H1 (cell line): ENCODE measurements at regions not wholly inside any gene's neighbourhood (a gene's known extent, or its start where the extent isn't known, plus 50 kb on each side); places are given as distances from the start of the nearest gene placed in this dataset.

Source experiments
- CTCF ChIA-PET: fragments of 300-600 bp; sonication (Branson Sonifier 250); formaldehyde crosslinking; loops from one replicate; lab custom pipeline; 2021; ENCODE audit not compliant: partially characterized antibody; lab: Charles Lee
- POLR2A ChIA-PET: fragments of 300-600 bp; sonication (Branson Sonifier 250); formaldehyde crosslinking; loops from one replicate; lab custom pipeline; 2021; ENCODE audit warnings: inconsistent platforms; ENCODE audit not compliant: partially characterized antibody; lab: Charles Lee
- DNase-seq, 2 experiments: peaks; one replicate each; pipeline versions ENCODE4 v3.0.0 to v3.0.0-alpha.2; 2010 to 2022; ENCODE audit warnings: low spot score in 2 of 2, low read depth in 1 of 2, mixed read lengths in 1 of 2
- FAIRE-seq: peaks from 2 replicates; lab custom pipeline; 2011; peaks lifted over from hg19 to GRCh38; lab: Jason Lieb, UNC
- H2AFZ ChIP-seq: 2 replicates; pipeline ENCODE4 v1.8.1; 2012; ENCODE audit warnings: low read length, inconsistent platforms
- H2AK5ac ChIP-seq: 2 replicates; pipeline ENCODE4 v1.6.1; 2013; ENCODE audit warnings: low read depth, low read length
- H2BK120ac ChIP-seq: replicated peaks from 2 replicates; pipeline ENCODE3; 2013; ENCODE audit warnings: low read depth, low read length, inconsistent platforms
- H2BK12ac ChIP-seq: 2 replicates; pipeline ENCODE4 v1.6.1; 2013; ENCODE audit warnings: low read depth, low read length
- H2BK15ac ChIP-seq: 2 replicates; pipeline ENCODE4 v1.6.1; 2013; ENCODE audit warnings: low read length
- H2BK20ac ChIP-seq: 2 replicates; pipeline ENCODE4 v1.6.1; 2013; ENCODE audit warnings: low read length
- H2BK5ac ChIP-seq: 2 replicates; pipeline ENCODE4 v1.6.1; 2013; ENCODE audit warnings: low read depth, low read length
- H3K14ac ChIP-seq: 2 replicates; pipeline ENCODE4 v1.6.1; 2013; ENCODE audit warnings: inconsistent platforms; ENCODE audit not compliant: insufficient read length
- H3K18ac ChIP-seq: 2 replicates; pipeline ENCODE4 v1.6.1; 2013; ENCODE audit warnings: low read length; ENCODE audit errors: extremely low read depth
- H3K23ac ChIP-seq: 2 replicates; pipeline ENCODE4 v1.6.1; 2013; ENCODE audit warnings: inconsistent platforms; ENCODE audit not compliant: insufficient read length
- H3K23me2 ChIP-seq: 2 replicates; pipeline ENCODE4 v1.6.1; 2013; ENCODE audit warnings: low read depth, low read length
- H3K27ac ChIP-seq: 2 replicates; pipeline ENCODE4 v1.6.1; 2011; ENCODE audit warnings: low read depth, low read length, inconsistent platforms
- H3K27me3 ChIP-seq, 4 experiments: replicated peaks in 1 of 4; 1 replicate in 1 of 4; 2 replicates in 3 of 4; pipeline versions ENCODE4 v1.6.1 to v1.8.1; 2011 to 2013; ENCODE audit warnings: low read length in 3 of 4, mild to moderate bottlenecking in 3 of 4, inconsistent platforms in 2 of 4, mixed read lengths in 2 of 4, moderate library complexity in 1 of 4; ENCODE audit not compliant: control insufficient read depth in 3 of 4, insufficient read depth in 3 of 4; ENCODE audit errors: extremely low read depth in 1 of 4
- H3K36me3 ChIP-seq, 4 experiments: 2 replicates each; pipeline versions ENCODE4 v1.6.1 to v1.8.1; 2011 to 2013; ENCODE audit warnings: mild to moderate bottlenecking in 4 of 4, low read length in 3 of 4, moderate library complexity in 2 of 4, control low read depth in 1 of 4, inconsistent platforms in 1 of 4; ENCODE audit not compliant: insufficient read depth in 4 of 4, control insufficient read depth in 2 of 4
- H3K4ac ChIP-seq: replicated peaks from 2 replicates; pipeline ENCODE3; 2013; ENCODE audit warnings: low read length, low read depth, mixed read lengths, inconsistent platforms; ENCODE audit not compliant: insufficient read length
- H3K4me1 ChIP-seq, 4 experiments: replicated peaks in 1 of 4; 1 replicate in 1 of 4; 2 replicates in 3 of 4; pipeline versions ENCODE4 v1.6.1 to v1.8.1; 2011 to 2013; ENCODE audit warnings: low read length in 3 of 4, inconsistent platforms in 2 of 4, mixed read lengths in 1 of 4; ENCODE audit not compliant: insufficient read depth in 4 of 4, control insufficient read depth in 3 of 4
- H3K4me2 ChIP-seq, 2 experiments: 2 replicates each; pipeline versions ENCODE4 v1.6.1 to v1.8.1; 2011 to 2013; ENCODE audit warnings: low read depth in 2 of 2, low read length in 2 of 2, control low read depth in 1 of 2, inconsistent platforms in 1 of 2, mild to moderate bottlenecking in 1 of 2; ENCODE audit not compliant: insufficient read depth in 1 of 2
- H3K4me3 ChIP-seq, 4 experiments: fragments of 200-600, 300-600 bp in 1 of 4; sonication (generic), shearing (Covaris generic), sonication (Bioruptor Twin) in 1 of 4; 2 replicates each; pipeline versions ENCODE4 v1.5.1 to v1.8.1; 2011 to 2016; ENCODE audit warnings: low read length in 4 of 4, low read depth in 3 of 4, control low read depth in 2 of 4, inconsistent platforms in 2 of 4, mild to moderate bottlenecking in 2 of 4, mixed read lengths in 1 of 4, moderate library complexity in 1 of 4; ENCODE audit not compliant: insufficient read depth in 2 of 4; ENCODE audit errors: extremely low read depth in 1 of 4
- H3K56ac ChIP-seq: replicated peaks from 2 replicates; pipeline ENCODE3; 2013; ENCODE audit warnings: low read depth, mild to moderate bottlenecking, mixed read lengths, low read length, inconsistent platforms; ENCODE audit not compliant: insufficient read length
- H3K79me1 ChIP-seq: 2 replicates; pipeline ENCODE4 v1.6.1; 2013; ENCODE audit warnings: low read depth, low read length, control low read depth
- H3K79me2 ChIP-seq, 2 experiments: 2 replicates each; pipeline versions ENCODE4 v1.6.1 to v1.8.1; 2012 to 2013; ENCODE audit warnings: low read length in 2 of 2, mild to moderate bottlenecking in 2 of 2, inconsistent platforms in 1 of 2; ENCODE audit not compliant: insufficient read depth in 2 of 2, control insufficient read depth in 1 of 2
- H3K9ac ChIP-seq, 4 experiments: replicated peaks in 1 of 4; 1 replicate in 1 of 4; 2 replicates in 3 of 4; pipeline versions ENCODE4 v1.6.1 to v1.8.1; 2011 to 2013; ENCODE audit warnings: low read depth in 3 of 4, low read length in 3 of 4, control low read depth in 2 of 4, mild to moderate bottlenecking in 2 of 4, moderate library complexity in 2 of 4, inconsistent platforms in 1 of 4; ENCODE audit errors: extremely low read depth in 1 of 4
- H3K9me3 ChIP-seq, 2 experiments: 2 replicates each; pipeline versions ENCODE4 v1.6.1 to v1.8.1; 2012 to 2013; ENCODE audit warnings: mild to moderate bottlenecking in 2 of 2, moderate library complexity in 2 of 2, control low read depth in 1 of 2, inconsistent platforms in 1 of 2, low read depth in 1 of 2, low read length in 1 of 2, mixed read lengths in 1 of 2; ENCODE audit not compliant: insufficient read depth in 2 of 2
- H4K20me1 ChIP-seq, 2 experiments: replicated peaks in 1 of 2; 2 replicates each; pipeline versions ENCODE3 to v1.8.1; 2011 to 2013; ENCODE audit warnings: inconsistent platforms in 2 of 2, low read length in 2 of 2, mild to moderate bottlenecking in 1 of 2; ENCODE audit not compliant: insufficient read depth in 2 of 2, control insufficient read depth in 1 of 2
- H4K5ac ChIP-seq: 2 replicates; pipeline ENCODE4 v1.6.1; 2013; ENCODE audit warnings: low read length, low read depth, mixed read lengths, inconsistent platforms; ENCODE audit not compliant: insufficient read length
- H4K8ac ChIP-seq: 2 replicates; pipeline ENCODE4 v1.8.0; 2013; ENCODE audit warnings: mild to moderate bottlenecking, moderate library complexity, low read length, inconsistent platforms; ENCODE audit not compliant: insufficient read depth; ENCODE audit errors: extremely low read depth
- H4K91ac ChIP-seq: replicated peaks from 2 replicates; pipeline ENCODE3; 2013; ENCODE audit warnings: low read length, mixed read lengths, inconsistent platforms; ENCODE audit not compliant: insufficient read length
- EZH2 ChIP-seq: fragments of 200-600 bp; sonication (generic); IDR thresholded peaks from 2 replicates; pipeline ENCODE4 v1.7.1; 2012; ENCODE audit warnings: low read depth, mild to moderate bottlenecking, moderate library complexity, low read length, inconsistent platforms; ENCODE audit not compliant: severe bottlenecking
- KDM4A ChIP-seq: IDR thresholded peaks from one replicate; pipeline ENCODE4 v1.7.1; 2012; ENCODE audit warnings: low read depth, mild to moderate bottlenecking, moderate library complexity, low read length, inconsistent platforms; ENCODE audit not compliant: severe bottlenecking
- NRF1 ChIP-seq: IDR thresholded peaks from 2 replicates; pipeline ENCODE4 v1.6.1; 2011; ENCODE audit warnings: mild to moderate bottlenecking, low read depth, low read length, improper control_type of control experiment
- POLR2A ChIP-seq, 2 experiments: IDR thresholded peaks; 1 replicate in 1 of 2; 2 replicates in 1 of 2; pipeline ENCODE4 v1.6.1; 2011; ENCODE audit warnings: low read depth in 2 of 2, low read length in 2 of 2, mild to moderate bottlenecking in 2 of 2; ENCODE audit errors: control extremely low read depth in 1 of 2
- POU5F1 ChIP-seq: IDR thresholded peaks from 2 replicates; pipeline ENCODE4 v1.6.1; 2011; ENCODE audit warnings: low read depth, mild to moderate bottlenecking, low read length, moderate library complexity
- SP1 ChIP-seq: IDR thresholded peaks from 2 replicates; pipeline ENCODE4 v1.6.1; 2011; ENCODE audit warnings: low read depth, low read length
- SP4 ChIP-seq: IDR thresholded peaks from 2 replicates; pipeline ENCODE4 v1.6.1; 2012; ENCODE audit warnings: low read length, inconsistent platforms
- TAF7 ChIP-seq: optimal IDR thresholded peaks from 2 replicates; pipeline ENCODE3; 2011; ENCODE audit warnings: low read depth, mild to moderate bottlenecking, inconsistent platforms, low read length, moderate library complexity, borderline replicate concordance
- WGBS, 2 experiments: shearing (Covaris generic) in 1 of 2; methylation state at CpG; one replicate each; pipeline versions ENCODE4 v1.1.6 to v1.1.7; 2013 to 2015; ENCODE audit warnings: low lambda C conversion rate in 2 of 2, mixed read lengths in 2 of 2, inconsistent platforms in 1 of 2, low coverage in 1 of 2, missing lambda C conversion rate in 1 of 2; ENCODE audit not compliant: insufficient replicate concordance in 2 of 2, insufficient coverage in 1 of 2, insufficient read length in 1 of 2; ENCODE audit errors: extremely low coverage in 1 of 2, missing lambda C conversion rate in 1 of 2; 5-methylcytosine and 5-hydroxymethylcytosine counted together
- TF ChIP-seq, protein P1 (sequence below), 3 experiments: IDR thresholded peaks; 1 replicate in 2 of 3; 2 replicates in 1 of 3; pipeline versions ENCODE4 v1.5.1 to v1.6.1; 2011; ENCODE audit warnings: low read length in 3 of 3, mild to moderate bottlenecking in 3 of 3, inconsistent platforms in 2 of 3, low read depth in 1 of 3, moderate library complexity in 1 of 3; ENCODE audit not compliant: insufficient read depth in 1 of 3; ENCODE audit errors: control extremely low read depth in 1 of 3
- TF ChIP-seq, protein P2 (sequence below): IDR thresholded peaks from 2 replicates; pipeline ENCODE4 v1.6.1; 2012; ENCODE audit warnings: low read length, inconsistent platforms

GRCh38 chr1:88175631-88176226, 508.3 kb upstream of the PKN2 start:
- Histone ChIP-seq H3K27ac (no peak overlapping the region), H3K14ac (no peak overlapping the region), H2BK15ac (no peak overlapping the region), H3K4me1 (no peaks in the 10 kb centered on the region), H4K8ac (no peak overlapping the region), H4K5ac (no peak overlapping the region), H4K20me1 (no peaks in the 10 kb centered on the region), H2BK5ac (no peak overlapping the region), H3K36me3 (no peaks in the 10 kb centered on the region), H2BK120ac (no peak overlapping the region), H4K91ac (no peak overlapping the region), H3K4me2 (no peak overlapping the region), H2AFZ (peak overlapping the region; percentile 84), H2AK5ac (no peak overlapping the region), H3K4ac (no peak overlapping the region), H3K79me1 (no peaks in the 10 kb centered on the region), H3K9me3 (no peaks in the 10 kb centered on the region), H3K23ac (no peak overlapping the region), H2BK20ac (no peak overlapping the region), H3K18ac (no peak overlapping the region), H3K4me3 (no peak overlapping the region), H3K56ac (no peak overlapping the region), H2BK12ac (no peak overlapping the region), H3K9ac (no peak overlapping the region), H3K79me2 (no peaks in the 10 kb centered on the region), H3K23me2 (no peaks in the 10 kb centered on the region), H3K27me3 (no peaks in the 10 kb centered on the region)
- CTCF ChIA-PET, result interaction anchor here (0.6 to 1.6 kb wide), 4 partner anchors 25 to 128 kb away, joined by 3 to 5 read pairs (median 4); no protein-coding TSS in a partner anchor
- no peak for DNase-seq
- WGBS, 2 experiments, result 80% methylated on average over 10 of the region's 10 CpGs; no CpG with 5 or more reads in 1 of the 2 experiments
- POLR2A ChIA-PET, result no interaction called here
- FAIRE-seq, result no peak
- no peak for TF ChIP-seq NRF1
- TF ChIP-seq POU5F1, result no peak
- TF ChIP-seq EZH2, result no peak
- no peak for TF ChIP-seq KDM4A
- TF ChIP-seq, protein P1, sequence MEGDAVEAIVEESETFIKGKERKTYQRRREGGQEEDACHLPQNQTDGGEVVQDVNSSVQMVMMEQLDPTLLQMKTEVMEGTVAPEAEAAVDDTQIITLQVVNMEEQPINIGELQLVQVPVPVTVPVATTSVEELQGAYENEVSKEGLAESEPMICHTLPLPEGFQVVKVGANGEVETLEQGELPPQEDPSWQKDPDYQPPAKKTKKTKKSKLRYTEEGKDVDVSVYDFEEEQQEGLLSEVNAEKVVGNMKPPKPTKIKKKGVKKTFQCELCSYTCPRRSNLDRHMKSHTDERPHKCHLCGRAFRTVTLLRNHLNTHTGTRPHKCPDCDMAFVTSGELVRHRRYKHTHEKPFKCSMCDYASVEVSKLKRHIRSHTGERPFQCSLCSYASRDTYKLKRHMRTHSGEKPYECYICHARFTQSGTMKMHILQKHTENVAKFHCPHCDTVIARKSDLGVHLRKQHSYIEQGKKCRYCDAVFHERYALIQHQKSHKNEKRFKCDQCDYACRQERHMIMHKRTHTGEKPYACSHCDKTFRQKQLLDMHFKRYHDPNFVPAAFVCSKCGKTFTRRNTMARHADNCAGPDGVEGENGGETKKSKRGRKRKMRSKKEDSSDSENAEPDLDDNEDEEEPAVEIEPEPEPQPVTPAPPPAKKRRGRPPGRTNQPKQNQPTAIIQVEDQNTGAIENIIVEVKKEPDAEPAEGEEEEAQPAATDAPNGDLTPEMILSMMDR (IDR thresholded peaks at IDR 0.05; ENCODE audit: control extremely low read depth in 1 of 3, insufficient read depth in 1 of 3, low read depth in 1 of 3, low read length in 3 of 3), result no peak
- no peak for TF ChIP-seq SP1
- TF ChIP-seq, protein P2, sequence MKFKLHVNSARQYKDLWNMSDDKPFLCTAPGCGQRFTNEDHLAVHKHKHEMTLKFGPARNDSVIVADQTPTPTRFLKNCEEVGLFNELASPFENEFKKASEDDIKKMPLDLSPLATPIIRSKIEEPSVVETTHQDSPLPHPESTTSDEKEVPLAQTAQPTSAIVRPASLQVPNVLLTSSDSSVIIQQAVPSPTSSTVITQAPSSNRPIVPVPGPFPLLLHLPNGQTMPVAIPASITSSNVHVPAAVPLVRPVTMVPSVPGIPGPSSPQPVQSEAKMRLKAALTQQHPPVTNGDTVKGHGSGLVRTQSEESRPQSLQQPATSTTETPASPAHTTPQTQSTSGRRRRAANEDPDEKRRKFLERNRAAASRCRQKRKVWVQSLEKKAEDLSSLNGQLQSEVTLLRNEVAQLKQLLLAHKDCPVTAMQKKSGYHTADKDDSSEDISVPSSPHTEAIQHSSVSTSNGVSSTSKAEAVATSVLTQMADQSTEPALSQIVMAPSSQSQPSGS, result no peak
- no peak for TF ChIP-seq SP4
- TF ChIP-seq TAF7, result no peak
- TF ChIP-seq POLR2A (IDR thresholded peaks at IDR 0.05; ENCODE audit: control extremely low read depth in 1 of 2, low read depth in 2 of 2, low read length in 2 of 2), result no peak
